ENCODE measurements at regions not wholly inside any gene's neighbourhood (a gene's known extent, or its start where the extent isn't known, plus 50 kb on each side); places are given as distances from the start of the nearest gene placed in this dataset.
A peak's percentile ranks its signal among the peaks of the same experiment; 100 is the strongest.

- no peak overlapping the region for H2BK20ac ChIP-seq (ENCODE audit: low read length)
- DNase-seq (ENCODE audit: low read depth in 1 of 2, low spot score in 2 of 2) (no peak), FAIRE-seq (peak; percentile 7)
- H3K23me2 ChIP-seq (ENCODE audit: low read depth, low read length), result no peaks in the 10 kb centered on the region
- H2BK15ac ChIP-seq (ENCODE audit: low read length), result no peak overlapping the region
- H3K79me2 ChIP-seq (ENCODE audit: control insufficient read depth in 1 of 2, insufficient read depth in 2 of 2, low read length in 2 of 2), result no peaks in the 10 kb centered on the region
- no peak overlapping the region for H2BK120ac ChIP-seq (replicated peaks; ENCODE audit: low read depth, low read length)
- H3K9me3 ChIP-seq (ENCODE audit: insufficient read depth in 2 of 2, low read depth in 1 of 2, low read length in 1 of 2), result no peaks in the 10 kb centered on the region
- H3K4ac ChIP-seq (replicated peaks; ENCODE audit: insufficient read length, low read depth, low read length), result no peak overlapping the region
- H3K79me1 ChIP-seq (ENCODE audit: low read depth, low read length), result no peaks in the 10 kb centered on the region
- no peak overlapping the region for H3K23ac ChIP-seq (ENCODE audit: insufficient read length)
- WGBS, 2 experiments (ENCODE audit: extremely low coverage in 1 of 2, insufficient coverage in 1 of 2, insufficient read length in 1 of 2, insufficient replicate concordance in 2 of 2, low coverage in 1 of 2, low lambda C conversion rate in 2 of 2, missing lambda C conversion rate in 1 of 2), result 54% methylated on average over 2 of the region's 2 CpGs; no CpG with 5 or more reads in 1 of the 2 experiments
- no peaks in the 10 kb centered on the region for H3K36me3 ChIP-seq (ENCODE audit: control insufficient read depth in 2 of 4, insufficient read depth in 4 of 4, low read length in 3 of 4)
- ChIA-PET CTCF (ENCODE audit: partially characterized antibody) (interaction anchor here (0.8 kb wide), 2 partner anchors 37 to 39 kb away, joined by 3 read pairs; no protein-coding TSS in a partner anchor), POLR2A (ENCODE audit: partially characterized antibody) (interaction anchor here (1.4 to 2.1 kb wide), 2 partner anchors 8 to 10 kb away, joined by 4 to 11 read pairs; no protein-coding TSS in a partner anchor)
- no peak overlapping the region for H4K8ac ChIP-seq (ENCODE audit: extremely low read depth, insufficient read depth, low read length)
- H3K27ac ChIP-seq (ENCODE audit: low read depth, low read length), result no peak overlapping the region
- no peak overlapping the region for H3K9ac ChIP-seq (replicated peaks in 1 of 4; ENCODE audit: extremely low read depth in 1 of 4, low read depth in 3 of 4, low read length in 3 of 4)
- H3K18ac ChIP-seq (ENCODE audit: extremely low read depth, low read length), result no peak overlapping the region
- no peak overlapping the region for H2BK5ac ChIP-seq (ENCODE audit: low read depth, low read length)
- H4K5ac ChIP-seq (ENCODE audit: insufficient read length, low read depth, low read length), result no peak overlapping the region
- no peaks in the 10 kb centered on the region for H4K20me1 ChIP-seq (replicated peaks in 1 of 2; ENCODE audit: control insufficient read depth in 1 of 2, insufficient read depth in 2 of 2, low read length in 2 of 2)
- H2AK5ac ChIP-seq (ENCODE audit: low read depth, low read length), result no peak overlapping the region
- H3K27me3 ChIP-seq (replicated peaks in 1 of 4; ENCODE audit: control insufficient read depth in 3 of 4, extremely low read depth in 1 of 4, insufficient read depth in 3 of 4, low read length in 3 of 4), result no peaks in the 10 kb centered on the region
- H3K4me2 ChIP-seq (ENCODE audit: insufficient read depth in 1 of 2, low read depth in 2 of 2, low read length in 2 of 2), result peak overlapping the region; percentile 25 to 47
- H3K4me1 ChIP-seq (replicated peaks in 1 of 4; ENCODE audit: control insufficient read depth in 3 of 4, insufficient read depth in 4 of 4, low read length in 3 of 4), result peaks cover 0 to 6% (median 0%) of the 10 kb centered on the region in 4 experiments; a peak in 3 of 7 replicates
- no peak overlapping the region for H2BK12ac ChIP-seq (ENCODE audit: low read depth, low read length)
- no peak overlapping the region for H4K91ac ChIP-seq (replicated peaks; ENCODE audit: insufficient read length, low read length)
- H2AFZ ChIP-seq (ENCODE audit: low read length), result no peak overlapping the region
- no peak overlapping the region for H3K14ac ChIP-seq (ENCODE audit: insufficient read length)
- no peak overlapping the region; a peak in 1 of 8 replicates for H3K4me3 ChIP-seq (ENCODE audit: extremely low read depth in 1 of 4, insufficient read depth in 2 of 4, low read depth in 3 of 4, low read length in 4 of 4)
- no peak overlapping the region for H3K56ac ChIP-seq (replicated peaks; ENCODE audit: insufficient read length, low read depth, low read length)
Measured at GRCh38 chr9:27679338-27679737, 106.1 kb upstream of the C9orf72 start.
